ENCODE measurements at regions not wholly inside any gene's neighbourhood (a gene's known extent, or its start where the extent isn't known, plus 50 kb on each side); places are given as distances from the start of the nearest gene placed in this dataset.

GRCh38 chr5:30781643-30782042 lies 411.8 kb upstream of the CDH6 start (continued):
- TF ChIP-seq, protein P1, sequence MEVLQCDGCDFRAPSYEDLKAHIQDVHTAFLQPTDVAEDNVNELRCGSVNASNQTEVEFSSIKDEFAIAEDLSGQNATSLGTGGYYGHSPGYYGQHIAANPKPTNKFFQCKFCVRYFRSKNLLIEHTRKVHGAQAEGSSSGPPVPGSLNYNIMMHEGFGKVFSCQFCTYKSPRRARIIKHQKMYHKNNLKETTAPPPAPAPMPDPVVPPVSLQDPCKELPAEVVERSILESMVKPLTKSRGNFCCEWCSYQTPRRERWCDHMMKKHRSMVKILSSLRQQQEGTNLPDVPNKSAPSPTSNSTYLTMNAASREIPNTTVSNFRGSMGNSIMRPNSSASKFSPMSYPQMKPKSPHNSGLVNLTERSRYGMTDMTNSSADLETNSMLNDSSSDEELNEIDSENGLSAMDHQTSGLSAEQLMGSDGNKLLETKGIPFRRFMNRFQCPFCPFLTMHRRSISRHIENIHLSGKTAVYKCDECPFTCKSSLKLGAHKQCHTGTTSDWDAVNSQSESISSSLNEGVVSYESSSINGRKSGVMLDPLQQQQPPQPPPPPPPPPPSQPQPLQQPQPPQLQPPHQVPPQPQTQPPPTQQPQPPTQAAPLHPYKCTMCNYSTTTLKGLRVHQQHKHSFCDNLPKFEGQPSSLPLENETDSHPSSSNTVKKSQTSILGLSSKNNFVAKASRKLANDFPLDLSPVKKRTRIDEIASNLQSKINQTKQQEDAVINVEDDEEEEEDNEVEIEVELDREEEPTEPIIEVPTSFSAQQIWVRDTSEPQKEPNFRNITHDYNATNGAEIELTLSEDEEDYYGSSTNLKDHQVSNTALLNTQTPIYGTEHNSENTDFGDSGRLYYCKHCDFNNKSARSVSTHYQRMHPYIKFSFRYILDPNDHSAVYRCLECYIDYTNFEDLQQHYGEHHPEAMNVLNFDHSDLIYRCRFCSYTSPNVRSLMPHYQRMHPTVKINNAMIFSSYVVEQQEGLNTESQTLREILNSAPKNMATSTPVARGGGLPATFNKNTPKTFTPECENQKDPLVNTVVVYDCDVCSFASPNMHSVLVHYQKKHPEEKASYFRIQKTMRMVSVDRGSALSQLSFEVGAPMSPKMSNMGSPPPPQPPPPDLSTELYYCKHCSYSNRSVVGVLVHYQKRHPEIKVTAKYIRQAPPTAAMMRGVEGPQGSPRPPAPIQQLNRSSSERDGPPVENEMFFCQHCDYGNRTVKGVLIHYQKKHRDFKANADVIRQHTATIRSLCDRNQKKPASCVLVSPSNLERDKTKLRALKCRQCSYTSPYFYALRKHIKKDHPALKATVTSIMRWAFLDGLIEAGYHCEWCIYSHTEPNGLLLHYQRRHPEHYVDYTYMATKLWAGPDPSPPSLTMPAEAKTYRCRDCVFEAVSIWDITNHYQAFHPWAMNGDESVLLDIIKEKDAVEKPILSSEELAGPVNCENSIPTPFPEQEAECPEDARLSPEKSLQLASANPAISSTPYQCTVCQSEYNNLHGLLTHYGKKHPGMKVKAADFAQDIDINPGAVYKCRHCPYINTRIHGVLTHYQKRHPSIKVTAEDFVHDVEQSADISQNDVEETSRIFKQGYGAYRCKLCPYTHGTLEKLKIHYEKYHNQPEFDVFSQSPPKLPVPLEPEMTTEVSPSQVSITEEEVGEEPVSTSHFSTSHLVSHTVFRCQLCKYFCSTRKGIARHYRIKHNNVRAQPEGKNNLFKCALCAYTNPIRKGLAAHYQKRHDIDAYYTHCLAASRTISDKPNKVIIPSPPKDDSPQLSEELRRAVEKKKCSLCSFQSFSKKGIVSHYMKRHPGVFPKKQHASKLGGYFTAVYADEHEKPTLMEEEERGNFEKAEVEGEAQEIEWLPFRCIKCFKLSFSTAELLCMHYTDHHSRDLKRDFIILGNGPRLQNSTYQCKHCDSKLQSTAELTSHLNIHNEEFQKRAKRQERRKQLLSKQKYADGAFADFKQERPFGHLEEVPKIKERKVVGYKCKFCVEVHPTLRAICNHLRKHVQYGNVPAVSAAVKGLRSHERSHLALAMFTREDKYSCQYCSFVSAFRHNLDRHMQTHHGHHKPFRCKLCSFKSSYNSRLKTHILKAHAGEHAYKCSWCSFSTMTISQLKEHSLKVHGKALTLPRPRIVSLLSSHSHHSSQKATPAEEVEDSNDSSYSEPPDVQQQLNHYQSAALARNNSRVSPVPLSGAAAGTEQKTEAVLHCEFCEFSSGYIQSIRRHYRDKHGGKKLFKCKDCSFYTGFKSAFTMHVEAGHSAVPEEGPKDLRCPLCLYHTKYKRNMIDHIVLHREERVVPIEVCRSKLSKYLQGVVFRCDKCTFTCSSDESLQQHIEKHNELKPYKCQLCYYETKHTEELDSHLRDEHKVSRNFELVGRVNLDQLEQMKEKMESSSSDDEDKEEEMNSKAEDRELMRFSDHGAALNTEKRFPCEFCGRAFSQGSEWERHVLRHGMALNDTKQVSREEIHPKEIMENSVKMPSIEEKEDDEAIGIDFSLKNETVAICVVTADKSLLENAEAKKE (CRISPR knock-in tag; IDR thresholded peaks at IDR 0.05), result no peak
- TF ChIP-seq NANOG (IDR thresholded peaks at IDR 0.05; ENCODE audit: borderline replicate concordance), result no peak
- TF ChIP-seq EZH2 (IDR thresholded peaks at IDR 0.05; ENCODE audit: low read depth, unreplicated experiment), result no peak
- TF ChIP-seq STAT1 (IDR thresholded peaks at IDR 0.05; ENCODE audit: unreplicated experiment), result no peak
- TF ChIP-seq ZNF114 (CRISPR knock-in tag; IDR thresholded peaks at IDR 0.05), result no peak

DNA sequence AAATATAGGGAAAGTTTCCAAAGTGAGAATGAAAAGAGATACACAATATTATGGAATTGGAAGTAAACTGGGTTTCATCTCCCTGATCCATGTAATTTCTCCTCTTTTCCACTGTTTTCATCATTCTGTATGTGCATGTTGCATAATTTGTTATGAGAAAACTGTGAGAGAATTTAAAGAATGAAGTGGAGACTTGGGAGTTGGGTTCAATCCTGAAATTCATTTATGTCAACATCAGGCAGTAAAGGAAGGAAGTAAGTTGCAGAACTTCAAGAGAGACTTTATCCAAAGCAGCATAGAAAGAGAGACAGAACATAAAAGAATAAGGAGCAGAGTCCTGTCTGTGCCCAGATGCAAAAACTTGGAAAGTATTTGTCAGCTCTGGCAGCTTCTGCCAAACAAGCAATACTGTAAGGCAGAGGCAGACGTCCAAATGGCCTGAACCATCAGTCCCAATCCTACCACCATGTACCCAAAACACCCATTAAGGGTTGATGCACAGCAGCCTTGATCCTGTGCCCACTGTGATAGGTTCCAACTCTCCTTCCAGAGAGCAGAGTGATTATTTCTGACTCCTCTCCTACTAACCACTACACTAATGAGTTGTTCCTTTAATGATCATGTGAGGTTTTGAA lies 425.3 kb upstream of the CDH6 start:
- H3K9me3 Mint-ChIP-seq, result no peaks in the 10 kb centered on the region
- H3K36me3 ChIP-seq (ENCODE audit: insufficient read depth), result no peaks in the 10 kb centered on the region
- H4K20me1 ChIP-seq (replicated peaks; ENCODE audit: insufficient read depth), result no peaks in the 10 kb centered on the region
- no peaks in the 10 kb centered on the region for H3K9me2 ChIP-seq (ENCODE audit: insufficient read depth)
- H3K27me3 Mint-ChIP-seq (ENCODE audit: insufficient read depth, low read depth, poor library complexity), result no peaks in the 10 kb centered on the region
- no peak overlapping the region for H3K4me3 Mint-ChIP-seq
- H3K4me1 Mint-ChIP-seq, result no peaks in the 10 kb centered on the region
- H3K4me1 ChIP-seq (ENCODE audit: insufficient read depth), result no peaks in the 10 kb centered on the region
- no peaks in the 10 kb centered on the region for H3F3A ChIP-seq (replicated peaks; ENCODE audit: low read depth)
- H3K27ac ChIP-seq (ENCODE audit: low read depth), result no peak overlapping the region
- no peak overlapping the region for H3K27ac Mint-ChIP-seq
- DNase-seq (ENCODE audit: low spot score) (no peak), ATAC-seq (no peak)
- no peaks in the 10 kb centered on the region for H3K79me2 ChIP-seq (replicated peaks; ENCODE audit: insufficient read depth)
- no peaks in the 10 kb centered on the region for H3K27me3 ChIP-seq (ENCODE audit: insufficient read depth)
- no peak overlapping the region for H2AFZ ChIP-seq
- H3K4me3 ChIP-seq, result no peak overlapping the region
- no peaks in the 10 kb centered on the region for H3K36me3 Mint-ChIP-seq (ENCODE audit: low read depth)
- H3K4me2 ChIP-seq, result no peak overlapping the region
- TF ChIP-seq, protein P1 (CRISPR knock-in tag; IDR thresholded peaks at IDR 0.05), result no peak
- TF ChIP-seq, protein P2, sequence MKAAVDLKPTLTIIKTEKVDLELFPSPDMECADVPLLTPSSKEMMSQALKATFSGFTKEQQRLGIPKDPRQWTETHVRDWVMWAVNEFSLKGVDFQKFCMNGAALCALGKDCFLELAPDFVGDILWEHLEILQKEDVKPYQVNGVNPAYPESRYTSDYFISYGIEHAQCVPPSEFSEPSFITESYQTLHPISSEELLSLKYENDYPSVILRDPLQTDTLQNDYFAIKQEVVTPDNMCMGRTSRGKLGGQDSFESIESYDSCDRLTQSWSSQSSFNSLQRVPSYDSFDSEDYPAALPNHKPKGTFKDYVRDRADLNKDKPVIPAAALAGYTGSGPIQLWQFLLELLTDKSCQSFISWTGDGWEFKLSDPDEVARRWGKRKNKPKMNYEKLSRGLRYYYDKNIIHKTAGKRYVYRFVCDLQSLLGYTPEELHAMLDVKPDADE (IDR thresholded peaks at IDR 0.05), result no peak
- no peak for TF ChIP-seq ZNF114 (CRISPR knock-in tag; IDR thresholded peaks at IDR 0.05)

All from GM23338 (cell line).